ENCODE measurements at regions not wholly inside any gene's neighbourhood (a gene's known extent, or its start where the extent isn't known, plus 50 kb on each side); places are given as distances from the start of the nearest gene placed in this dataset.
"Not testable (repeated sequence)": the region's sequence is repeated elsewhere in the genome, so short reads cannot be mapped to it uniquely, and the experiment has no call there.

DNA sequence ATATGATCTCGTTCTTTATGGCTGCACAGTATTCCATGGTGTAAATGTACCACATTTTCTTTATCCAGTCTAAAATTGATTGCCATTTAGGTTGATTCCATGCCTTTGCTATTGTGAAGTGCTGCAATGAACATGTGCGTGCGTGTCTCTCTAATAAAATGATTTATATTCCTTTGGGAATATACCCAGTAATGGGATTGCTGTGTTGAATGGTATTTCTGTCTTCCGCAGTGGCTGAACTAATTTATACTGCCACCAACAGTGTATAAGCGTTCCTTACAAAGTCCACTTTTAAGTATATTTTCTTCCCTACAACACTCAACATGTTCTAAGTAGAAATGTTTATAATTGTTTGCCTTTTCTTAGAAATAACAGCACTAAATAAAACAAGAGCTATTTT lies 521.9 kb downstream of the DTWD2 start:
- DNase-seq, result no peak

GRCh38 chr5:118462276-118462675 lies 526.1 kb downstream of the DTWD2 start:
- DNase-seq, result not testable (repeated sequence)

DNA sequence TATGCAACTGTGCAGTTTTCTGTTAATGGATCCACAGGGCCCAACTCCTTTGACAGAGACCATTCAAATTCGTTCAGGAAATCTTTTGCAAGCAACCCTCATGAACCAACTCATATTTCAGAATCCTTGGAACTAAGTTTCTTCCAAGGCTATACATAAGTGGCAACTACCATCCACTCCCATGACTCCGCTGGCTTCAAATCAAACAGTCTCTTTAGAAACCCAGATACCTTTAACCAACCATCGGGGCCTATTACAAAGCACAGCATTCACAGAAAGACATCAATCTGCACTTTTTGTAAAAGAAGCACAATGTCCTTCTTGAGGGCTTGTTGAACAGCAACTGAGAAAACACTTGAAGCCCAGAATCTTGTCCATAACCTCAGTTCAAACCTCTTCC lies 526.9 kb downstream of the DTWD2 start:
- no peak for DNase-seq

GRCh38 chr5:118459490-118459889 lies 528.9 kb downstream of the DTWD2 start:
- DNase-seq, result no peak

DNA sequence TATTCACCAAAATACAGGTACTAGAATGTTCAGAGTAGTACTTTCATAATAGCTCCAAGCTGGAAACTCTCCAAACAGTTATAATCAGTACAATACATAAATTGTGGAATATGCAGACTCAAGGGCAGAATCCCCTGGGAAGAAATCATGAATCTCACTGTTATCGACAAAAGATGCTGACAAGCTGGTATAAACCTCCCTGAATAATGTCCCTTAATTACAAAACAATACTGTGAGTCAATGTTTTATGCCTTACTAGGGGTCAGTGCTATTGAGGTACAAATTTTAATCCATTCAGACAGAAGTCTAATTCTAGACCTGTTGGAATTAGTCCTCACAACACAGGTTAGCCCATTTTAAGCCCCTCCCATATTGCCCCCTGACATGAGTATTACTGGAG lies 532.3 kb downstream of the DTWD2 start:
- DNase-seq, result no peak

DNA sequence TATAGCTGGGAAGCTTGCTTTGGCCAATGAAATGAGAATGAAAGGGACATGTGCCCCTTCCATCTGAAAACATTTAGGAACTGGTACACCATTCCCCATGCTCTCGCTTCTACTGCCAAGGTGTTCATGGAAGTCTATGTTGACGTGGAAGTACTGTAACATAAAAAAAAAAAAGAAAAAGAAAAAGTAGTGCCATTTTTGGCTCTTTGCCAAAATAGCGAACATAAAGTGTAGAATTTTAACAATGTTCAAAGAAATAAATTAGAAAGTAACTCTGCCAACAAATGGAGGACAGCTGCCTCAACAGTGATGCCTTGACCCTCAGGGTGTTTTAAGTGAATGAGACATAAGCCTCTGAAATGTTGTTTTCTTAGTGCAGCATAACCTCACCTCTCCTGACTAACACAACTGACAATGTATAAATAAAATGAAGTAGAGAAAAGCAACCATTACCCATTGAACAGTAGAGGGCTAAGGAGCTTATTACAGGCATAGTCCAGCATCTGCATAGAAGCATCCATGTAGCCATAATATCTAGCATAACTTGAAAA lies 536.6 kb downstream of the DTWD2 start:
- no peak for DNase-seq

GRCh38 chr5:118450554-118451332 lies 537.6 kb downstream of the DTWD2 start:
- no peak for DNase-seq

DNA sequence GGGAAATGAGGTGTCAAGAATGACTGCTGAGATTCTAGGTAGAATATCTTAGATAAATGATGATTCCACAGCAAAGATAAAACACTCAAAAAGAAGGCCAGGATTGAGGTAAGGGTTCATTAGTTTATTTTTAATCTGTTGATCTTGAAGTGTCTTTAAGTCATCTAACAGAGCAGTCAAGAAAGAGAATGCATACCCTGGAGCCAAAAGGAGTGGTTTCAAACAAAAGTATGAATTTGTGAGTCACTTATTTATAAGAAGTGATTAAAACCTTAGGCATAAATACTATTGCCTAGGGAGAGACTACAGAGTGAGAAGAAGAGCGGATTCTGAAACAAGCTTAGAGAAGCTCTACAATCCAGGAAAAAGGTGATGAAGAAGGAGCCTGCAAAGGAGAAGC lies 541.0 kb downstream of the DTWD2 start:
- no peak for DNase-seq

- DNase-seq, result no peak
These were observed 546.4 kb downstream of the DTWD2 start for GRCh38 chr5:118441956-118442355.

GRCh38 chr5:118441034-118441433 lies 547.3 kb downstream of the DTWD2 start:
- no peak for DNase-seq

- no peak for DNase-seq
These were observed 547.9 kb downstream of the DTWD2 start for GRCh38 chr5:118440496-118440895.

GRCh38 chr5:118439831-118440230 lies 548.5 kb downstream of the DTWD2 start:
- DNase-seq, result no peak

DNA sequence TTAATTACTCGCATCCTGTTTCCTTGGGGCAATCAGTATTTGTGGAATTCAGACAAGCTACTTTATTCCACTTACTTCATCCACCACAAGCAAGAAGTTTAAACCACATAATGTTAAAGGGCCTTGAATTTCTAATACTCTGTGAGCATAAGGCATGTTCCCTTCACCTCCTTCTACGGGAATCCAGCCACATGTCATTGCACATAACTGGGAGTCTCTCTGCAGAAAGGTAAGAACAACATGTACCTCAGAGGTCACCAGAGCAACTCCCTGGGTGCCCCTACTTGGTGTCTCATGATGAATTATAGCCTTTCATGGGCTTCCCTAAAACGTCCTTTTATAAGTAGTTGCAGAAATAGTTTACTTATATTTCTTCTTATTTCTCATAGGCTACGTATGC lies 553.2 kb downstream of the DTWD2 start:
- no peak for DNase-seq

GRCh38 chr5:118434522-118434921 lies 553.8 kb downstream of the DTWD2 start:
- no peak for DNase-seq

DNA sequence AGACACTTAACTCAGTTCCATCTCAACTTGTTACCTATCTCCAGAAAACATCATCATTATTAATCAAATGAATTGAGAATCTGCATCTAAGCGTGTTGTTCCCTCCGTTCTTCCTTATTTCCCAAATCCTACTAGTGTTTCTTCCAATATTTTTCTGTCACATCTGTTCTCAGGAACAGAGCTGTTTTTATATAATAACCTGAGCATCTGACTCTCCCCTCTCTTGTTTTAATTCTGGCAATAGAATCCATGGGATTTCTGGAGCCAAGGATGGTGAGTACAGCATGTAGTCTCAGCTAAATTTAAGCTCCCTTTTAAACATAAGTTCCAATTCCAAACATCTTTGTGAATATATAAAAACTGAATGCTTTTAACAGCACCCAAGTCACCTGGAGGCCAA lies 558.3 kb downstream of the DTWD2 start:
- DNase-seq, result no peak

DNA sequence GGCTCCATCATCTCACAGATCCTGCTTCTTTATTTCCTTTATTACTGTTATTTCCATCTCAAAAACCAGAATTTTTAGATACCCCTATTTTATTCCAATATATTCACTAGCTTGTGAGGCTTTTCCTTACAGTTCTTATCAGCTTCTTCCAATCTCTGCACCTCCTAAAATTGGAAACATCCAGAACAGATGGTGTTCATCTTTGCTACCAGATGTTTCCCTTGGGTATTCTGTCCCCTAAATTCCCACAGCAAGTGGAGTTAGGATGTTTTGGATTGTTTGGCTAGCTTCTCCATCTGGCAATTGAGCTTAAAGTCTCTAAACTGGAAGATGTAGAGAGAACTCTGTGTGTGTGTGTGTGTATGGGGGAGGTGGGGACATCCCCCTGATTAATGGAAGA lies 580.4 kb downstream of the DTWD2 start:
- no peak for DNase-seq

GRCh38 chr5:118405650-118406061 lies 582.7 kb downstream of the DTWD2 start:
- DNase-seq, result no peak

DNA sequence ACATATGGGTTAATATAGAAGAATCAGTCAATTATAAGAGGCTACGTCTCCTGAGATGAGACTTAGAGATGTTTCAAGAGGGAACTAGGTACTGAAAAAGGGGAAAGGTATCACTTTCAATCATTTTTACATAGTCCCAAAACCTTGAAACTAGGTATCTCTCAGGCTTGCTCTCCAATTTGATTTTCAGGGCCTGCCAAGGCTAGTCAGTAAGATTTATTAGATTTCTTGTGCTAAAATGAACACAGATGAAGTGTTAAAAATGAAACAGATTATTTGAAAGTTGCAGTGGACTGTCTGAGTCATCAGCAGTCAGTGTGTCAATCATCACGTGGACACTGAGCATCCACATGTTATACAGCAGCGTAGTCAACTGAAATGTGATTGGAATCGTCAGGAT lies 591.1 kb downstream of the DTWD2 start:
- DNase-seq, result no peak

DNA sequence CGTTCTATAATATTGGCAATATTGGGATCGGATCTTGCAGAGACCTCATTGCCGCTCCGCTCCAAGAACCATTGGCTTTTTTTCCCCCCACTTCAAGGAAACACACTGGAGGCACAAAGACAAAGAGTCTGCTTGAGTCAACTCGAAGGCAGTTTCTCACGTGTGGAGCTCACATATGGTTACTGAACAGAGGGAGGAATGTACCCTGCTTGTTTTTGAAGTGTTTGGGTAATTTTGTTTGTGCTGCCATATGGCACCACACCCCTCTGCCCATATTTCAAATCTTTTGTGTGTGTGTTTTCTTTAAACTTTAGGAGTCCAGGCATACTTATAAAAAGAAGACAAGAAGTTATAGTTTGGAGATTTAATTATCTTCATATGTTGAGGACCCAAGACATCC lies 595.9 kb downstream of the DTWD2 start:
- no peak for DNase-seq

DNA sequence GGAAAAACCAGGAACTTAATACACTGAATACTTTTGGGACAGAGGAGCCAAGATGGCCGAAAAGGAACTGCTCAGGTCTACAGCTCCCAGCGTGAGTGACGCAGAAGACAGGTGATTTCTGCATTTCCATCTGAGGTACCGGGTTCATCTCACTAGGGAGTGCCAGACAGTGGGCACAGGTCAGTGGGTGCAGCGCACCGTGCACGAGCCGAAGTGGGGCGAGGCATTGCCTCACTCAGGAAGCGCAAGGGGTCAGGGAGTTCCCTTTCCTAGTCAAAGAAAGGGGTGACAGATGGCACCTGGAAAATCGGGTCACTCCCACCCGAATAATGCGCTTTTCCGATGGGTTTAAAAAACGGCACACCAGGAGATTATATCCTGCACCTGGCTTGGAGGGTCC lies 605.4 kb downstream of the DTWD2 start:
- not testable (repeated sequence) for DNase-seq

GRCh38 chr5:118379470-118379869 lies 608.9 kb downstream of the DTWD2 start:
- DNase-seq, result no peak

DNA sequence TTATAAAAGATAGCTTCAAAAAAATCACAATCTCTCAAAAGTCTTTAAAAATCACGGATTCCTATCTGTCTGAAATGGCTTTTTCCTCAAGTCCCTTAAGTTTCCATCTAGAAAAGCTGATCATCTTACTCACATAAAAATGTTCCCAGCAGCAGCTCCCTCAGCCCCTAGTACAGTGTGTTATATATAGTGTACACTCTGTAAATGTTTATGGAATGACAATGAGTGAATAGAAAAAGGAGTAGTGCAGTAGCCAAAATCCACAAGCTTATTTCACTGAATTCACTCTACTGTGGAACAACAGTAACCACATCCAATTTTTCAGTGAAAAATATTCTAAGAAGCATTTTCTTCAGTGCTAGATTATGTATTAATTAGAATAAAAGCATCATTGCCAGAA lies 609.4 kb downstream of the DTWD2 start:
- DNase-seq, result no peak

DNA sequence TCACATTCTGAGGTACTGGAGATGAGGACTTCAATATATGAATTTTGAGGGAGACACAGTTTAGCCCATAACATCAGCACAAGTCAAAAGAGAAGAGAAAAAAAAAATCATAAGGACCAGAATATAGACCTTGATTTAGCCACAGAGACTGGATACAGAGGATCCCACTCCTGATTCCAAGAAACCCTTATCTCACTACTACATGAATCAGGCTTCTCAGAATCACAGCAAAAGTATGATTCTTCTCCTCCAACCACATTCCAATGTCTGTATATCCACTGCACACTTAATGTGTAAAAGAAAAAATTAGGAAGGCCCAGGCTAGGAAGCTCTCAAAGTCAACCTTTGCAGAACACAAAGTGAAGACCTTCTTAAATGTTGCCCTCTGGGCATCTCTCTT lies 610.9 kb downstream of the DTWD2 start:
- no peak for DNase-seq

- no peak for DNase-seq
These were observed 616.1 kb downstream of the DTWD2 start for GRCh38 chr5:118371973-118372831.
